Neutrophil (primary cell): ENCODE measurements at regions not wholly inside any gene's neighbourhood (a gene's known extent, or its start where the extent isn't known, plus 50 kb on each side); places are given as distances from the start of the nearest gene placed in this dataset.

ENCODE experiments used
- H3K27ac ChIP-seq: fragments of 200-600 bp; sonication (generic); 2 replicates; pipeline ENCODE4 v1.5.1; 2016; ENCODE audit warnings: mild to moderate bottlenecking, moderate library complexity
- H3K27me3 ChIP-seq: fragments of 200-600 bp; sonication (generic); 2 replicates; pipeline ENCODE4 v1.6.0; 2016; ENCODE audit warnings: mild to moderate bottlenecking
- H3K36me3 ChIP-seq: fragments of 200-600 bp; sonication (generic); 2 replicates; pipeline ENCODE4 v1.5.1; 2017
- H3K4me1 ChIP-seq, 2 experiments: fragments of 200-600 bp in 1 of 2; sonication (generic) in 1 of 2; 1 replicate in 1 of 2; 2 replicates in 1 of 2; pipeline versions ENCODE4 v1.5.1 to v1.6.1; 2013 to 2016; ENCODE audit warnings: low read depth in 1 of 2, low read length in 1 of 2, mild to moderate bottlenecking in 1 of 2, moderate library complexity in 1 of 2; ENCODE audit not compliant: control insufficient read depth in 1 of 2, insufficient read depth in 1 of 2
- H3K4me3 ChIP-seq, 2 experiments: fragments of 200-600 bp in 1 of 2; sonication (generic) in 1 of 2; 1 replicate in 1 of 2; 2 replicates in 1 of 2; pipeline ENCODE4 v1.5.1; 2013 to 2016; ENCODE audit warnings: low read depth in 1 of 2, low read length in 1 of 2, mild to moderate bottlenecking in 1 of 2, moderate library complexity in 1 of 2
- H3K9me3 ChIP-seq: fragments of 200-600 bp; sonication (generic); 2 replicates; pipeline ENCODE4 v1.5.1; 2016
- CTCF ChIP-seq: fragments of 200-600 bp; sonication (generic); IDR thresholded peaks from 2 replicates; pipeline ENCODE4 v1.5.1; 2016; ENCODE audit warnings: antibody characterized with exemption

- no peak for TF ChIP-seq CTCF
- H3K27me3 ChIP-seq = no peaks in the 10 kb centered on the region
Observed at GRCh38 chr10:83195021-83195420, 944.3 kb upstream of the GHITM start.

DNA sequence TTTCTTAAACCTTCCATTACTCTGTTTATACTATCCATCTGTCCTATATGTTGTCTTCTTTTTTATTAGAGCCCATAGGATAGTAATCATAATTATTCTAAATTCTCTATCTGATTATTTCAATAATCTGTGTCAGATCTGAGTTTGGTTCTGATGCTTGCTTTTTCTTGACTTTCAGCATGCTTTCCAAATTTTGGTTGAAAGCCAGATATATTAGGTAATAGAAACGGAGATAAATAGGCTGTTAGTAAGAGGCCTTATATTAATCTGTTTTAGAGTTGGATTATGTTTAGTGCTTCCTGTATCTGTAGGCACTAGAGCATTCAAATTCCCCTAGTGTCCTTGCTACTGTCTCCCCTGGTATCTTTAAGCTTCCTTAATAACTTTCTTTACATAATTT lies 939.9 kb upstream of the GHITM start:
- Histone ChIP-seq H3K36me3 (no peaks in the 10 kb centered on the region), H3K27ac (no peak overlapping the region), H3K4me3 (no peak overlapping the region), H3K27me3 (no peaks in the 10 kb centered on the region), H3K9me3 (no peaks in the 10 kb centered on the region), H3K4me1 (no peaks in the 10 kb centered on the region)
- TF ChIP-seq CTCF = no peak

More at GRCh38 chr10:83195021-83195420, 944.3 kb upstream of the GHITM start:
- H3K27ac ChIP-seq = no peak overlapping the region
- H3K4me1 ChIP-seq = no peaks in the 10 kb centered on the region
- H3K36me3 ChIP-seq = no peaks in the 10 kb centered on the region
- H3K4me3 ChIP-seq = no peak overlapping the region
- H3K9me3 ChIP-seq = no peaks in the 10 kb centered on the region

GRCh38 chr10:83205861-83206260 lies 933.4 kb upstream of the GHITM start:
- Histone ChIP-seq H3K27me3 (no peaks in the 10 kb centered on the region), H3K4me3 (no peak overlapping the region), H3K4me1 (no peaks in the 10 kb centered on the region), H3K27ac (no peak overlapping the region), H3K36me3 (no peaks in the 10 kb centered on the region), H3K9me3 (no peaks in the 10 kb centered on the region)
- no peak for TF ChIP-seq CTCF

DNA sequence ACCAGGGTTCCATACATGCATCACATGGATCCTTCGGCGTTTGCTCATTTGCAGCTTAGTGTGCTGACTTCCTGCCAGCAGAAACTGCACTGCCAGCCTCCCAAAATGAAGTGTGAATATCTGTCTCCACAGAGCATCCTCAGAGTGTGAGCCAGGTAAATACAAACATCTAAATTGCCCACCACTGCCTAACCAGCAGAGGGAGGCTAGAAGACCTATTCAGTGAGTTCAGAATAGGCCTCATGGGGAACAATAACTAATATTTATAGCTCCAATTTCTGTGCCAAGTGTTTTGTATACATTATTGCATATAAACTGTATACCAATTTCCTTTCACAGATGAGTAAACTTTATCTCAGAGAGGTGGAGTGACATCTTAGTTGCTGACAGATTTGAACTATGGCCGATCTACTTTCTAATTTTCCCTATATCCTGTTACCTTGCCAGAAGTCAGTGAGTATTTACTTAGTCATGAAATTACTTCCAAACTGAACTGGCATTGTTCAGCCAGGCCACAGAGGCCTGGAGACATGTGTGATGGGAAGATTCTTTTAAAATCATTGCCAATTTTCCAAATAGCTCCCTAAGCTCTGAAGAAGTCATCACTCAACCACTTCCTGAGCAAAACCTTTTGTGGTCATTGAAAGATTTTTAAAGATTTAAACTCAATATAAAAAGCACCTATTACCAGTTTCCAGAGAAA lies 926.5 kb upstream of the GHITM start:
- Histone ChIP-seq H3K36me3 (no peaks in the 10 kb centered on the region), H3K27ac (no peak overlapping the region), H3K4me3 (no peak overlapping the region), H3K9me3 (no peaks in the 10 kb centered on the region), H3K27me3 (no peaks in the 10 kb centered on the region), H3K4me1 (no peaks in the 10 kb centered on the region)
- TF ChIP-seq CTCF = no peak

GRCh38 chr10:83214136-83214535 lies 925.2 kb upstream of the GHITM start:
- no peaks in the 10 kb centered on the region for H3K9me3 ChIP-seq
- H3K27me3 ChIP-seq = no peaks in the 10 kb centered on the region
- no peak for TF ChIP-seq CTCF
- no peaks in the 10 kb centered on the region for H3K36me3 ChIP-seq
- no peaks in the 10 kb centered on the region for H3K4me1 ChIP-seq
- H3K27ac ChIP-seq = no peak overlapping the region
- H3K4me3 ChIP-seq = no peak overlapping the region
